ENCODE measurements at regions not wholly inside any gene's neighbourhood (a gene's known extent, or its start where the extent isn't known, plus 50 kb on each side); places are given as distances from the start of the nearest gene placed in this dataset.

DNA sequence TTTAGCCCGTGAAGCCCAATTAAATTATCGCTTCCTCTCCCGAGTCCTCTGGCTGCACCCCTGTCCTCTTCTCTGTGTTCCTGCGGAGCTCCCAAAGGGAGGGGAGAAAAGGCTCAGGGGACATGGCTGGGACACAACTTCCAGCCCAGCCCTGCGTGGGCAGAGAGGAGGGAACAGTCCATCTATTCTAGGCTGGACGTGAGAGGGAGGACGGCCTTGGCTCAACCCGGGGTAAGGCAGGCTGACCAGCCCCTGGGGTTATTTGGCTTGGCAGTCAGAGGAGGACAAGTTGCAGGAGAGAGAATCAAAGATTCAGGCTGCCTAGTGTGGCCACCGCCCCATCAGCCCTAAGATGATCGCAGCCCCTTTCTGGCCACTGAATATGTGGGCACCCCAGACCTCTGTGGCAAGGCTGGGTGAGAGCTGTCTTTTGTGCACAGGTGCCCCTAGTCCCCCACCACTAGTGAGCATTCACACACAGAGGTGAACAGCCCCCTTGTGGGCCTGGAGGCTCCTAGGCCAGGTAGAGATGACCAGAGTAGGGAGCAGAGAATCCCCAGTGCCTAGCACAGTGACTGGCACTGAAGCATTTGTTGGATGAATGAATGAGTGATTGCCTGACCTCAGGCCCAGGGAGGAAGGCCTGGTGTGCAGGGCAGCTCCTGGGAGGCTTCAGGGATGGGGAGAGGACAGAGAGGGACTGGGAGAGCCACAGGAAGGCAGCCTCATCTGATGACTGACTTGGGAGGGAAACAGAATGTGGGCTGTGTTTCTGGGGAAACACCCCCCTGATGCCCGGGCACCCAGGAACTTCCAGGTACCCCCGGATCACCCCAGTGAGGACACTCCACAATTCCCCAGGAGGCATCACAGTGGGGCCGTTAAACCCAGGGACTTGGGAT, 133.9 kb downstream of the C9orf50 start:
- Histone ChIP-seq H4K20me1 (ENCODE audit: low read length) (no peaks in the 10 kb centered on the region), H3K4me1 (ENCODE audit: insufficient read depth, low read length) (peaks cover 63% of the 10 kb centered on the region), H3K36me3 (ENCODE audit: low read depth, low read length) (no peaks in the 10 kb centered on the region), H2AFZ (ENCODE audit: low read length) (no peak overlapping the region), H3K4me2 (ENCODE audit: low read length) (no peak overlapping the region), H3K27ac (ENCODE audit: low read length) (peak overlapping the region; percentile 98), H3K9ac (ENCODE audit: low read length) (0 out of 2 replicates have a peak overlapping the region, but pooled peaks have one; percentile 82), H3K9me2 (replicated peaks; ENCODE audit: low read length) (no peaks in the 10 kb centered on the region), H3K9me3 (ENCODE audit: low read length) (no peaks in the 10 kb centered on the region), H3K4me3 (ENCODE audit: low read length) (no peak overlapping the region), H3K27me3 (ENCODE audit: low read length) (no peaks in the 10 kb centered on the region), H3F3A (ENCODE audit: low read length, unreplicated experiment) (peaks cover 4% of the 10 kb centered on the region), H3K79me2 (ENCODE audit: low read length) (peaks cover 37% of the 10 kb centered on the region)
- CTCF ChIA-PET: no interaction called here
- POLR2A ChIA-PET (ENCODE audit: unreplicated experiment): interaction anchor here (0.6 kb wide), 1 partner anchor 309 kb away, joined by 4 read pairs; the partner anchor contains the start of gene IER5L
- DNase-seq (no peak), ATAC-seq (no peak)
- intact Hi-C loops (cut with micrococcal nuclease): loop anchor here (10.0 kb wide), 1 partner anchor 342 kb away; no protein-coding TSS in a partner anchor
- no peak for TF ChIP-seq EZH2phosphoT487 (IDR thresholded peaks at IDR 0.05; ENCODE audit: borderline replicate concordance, low read length)
- TF ChIP-seq, protein P1, sequence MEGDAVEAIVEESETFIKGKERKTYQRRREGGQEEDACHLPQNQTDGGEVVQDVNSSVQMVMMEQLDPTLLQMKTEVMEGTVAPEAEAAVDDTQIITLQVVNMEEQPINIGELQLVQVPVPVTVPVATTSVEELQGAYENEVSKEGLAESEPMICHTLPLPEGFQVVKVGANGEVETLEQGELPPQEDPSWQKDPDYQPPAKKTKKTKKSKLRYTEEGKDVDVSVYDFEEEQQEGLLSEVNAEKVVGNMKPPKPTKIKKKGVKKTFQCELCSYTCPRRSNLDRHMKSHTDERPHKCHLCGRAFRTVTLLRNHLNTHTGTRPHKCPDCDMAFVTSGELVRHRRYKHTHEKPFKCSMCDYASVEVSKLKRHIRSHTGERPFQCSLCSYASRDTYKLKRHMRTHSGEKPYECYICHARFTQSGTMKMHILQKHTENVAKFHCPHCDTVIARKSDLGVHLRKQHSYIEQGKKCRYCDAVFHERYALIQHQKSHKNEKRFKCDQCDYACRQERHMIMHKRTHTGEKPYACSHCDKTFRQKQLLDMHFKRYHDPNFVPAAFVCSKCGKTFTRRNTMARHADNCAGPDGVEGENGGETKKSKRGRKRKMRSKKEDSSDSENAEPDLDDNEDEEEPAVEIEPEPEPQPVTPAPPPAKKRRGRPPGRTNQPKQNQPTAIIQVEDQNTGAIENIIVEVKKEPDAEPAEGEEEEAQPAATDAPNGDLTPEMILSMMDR (conservative IDR thresholded peaks at IDR 0.05; ENCODE audit: low read depth, low read length): no peak
- BruUV-seq (replicated peaks): no TSS peak

DNA sequence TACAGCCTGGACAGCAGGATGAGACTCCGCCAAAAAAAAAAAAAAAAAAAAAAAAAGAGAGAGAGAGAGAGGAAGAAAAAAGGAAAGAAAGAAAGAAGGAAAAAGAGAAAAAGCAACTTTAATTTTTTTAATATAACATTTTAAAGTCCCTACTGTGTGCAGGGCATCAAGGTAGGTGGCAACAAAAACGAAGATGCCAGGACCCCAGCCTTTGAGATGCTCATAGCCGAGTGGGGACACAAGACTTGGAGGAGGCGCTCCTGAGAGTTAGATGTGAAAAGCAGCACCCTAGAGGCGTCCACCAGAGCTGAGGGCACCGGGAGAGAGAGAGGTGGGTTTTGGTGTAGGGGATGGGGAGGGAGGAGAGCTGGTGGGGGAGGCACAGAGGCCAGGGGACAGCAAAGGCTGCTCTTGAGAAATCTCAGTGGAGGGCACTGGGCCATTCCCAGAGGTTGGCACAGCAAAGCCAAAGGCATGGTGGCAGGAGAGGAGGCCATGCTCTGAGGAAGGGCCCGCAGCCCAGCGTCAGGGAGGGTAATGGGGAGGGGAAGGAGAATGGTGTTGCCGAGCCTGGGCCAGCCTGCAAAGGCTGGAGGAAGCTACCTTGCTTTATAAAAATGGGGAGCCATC, 135.6 kb downstream of the C9orf50 start:
- peaks cover 58% of the 10 kb centered on the region for H3K4me1 ChIP-seq (ENCODE audit: insufficient read depth, low read length)
- no peak overlapping the region for H3K4me3 ChIP-seq (ENCODE audit: low read length)
- no peaks in the 10 kb centered on the region for H3K9me2 ChIP-seq (replicated peaks; ENCODE audit: low read length)
- BruUV-seq (replicated peaks): no TSS peak
- H3F3A ChIP-seq (ENCODE audit: low read length, unreplicated experiment): peaks cover 4% of the 10 kb centered on the region
- H4K20me1 ChIP-seq (ENCODE audit: low read length): no peaks in the 10 kb centered on the region
- CTCF ChIA-PET: no interaction called here
- H3K27me3 ChIP-seq (ENCODE audit: low read length): no peaks in the 10 kb centered on the region
- H3K79me2 ChIP-seq (ENCODE audit: low read length): peaks cover 22% of the 10 kb centered on the region
- no peaks in the 10 kb centered on the region for H3K36me3 ChIP-seq (ENCODE audit: low read depth, low read length)
- TF ChIP-seq EZH2 (IDR thresholded peaks at IDR 0.05; ENCODE audit: low read length, unreplicated experiment): no peak
- TF ChIP-seq, protein P1 (conservative IDR thresholded peaks at IDR 0.05; ENCODE audit: low read depth, low read length): no peak
- no peak for TF ChIP-seq EZH2phosphoT487 (IDR thresholded peaks at IDR 0.05; ENCODE audit: borderline replicate concordance, low read length)
- DNase-seq: no peak
- intact Hi-C loops (cut with micrococcal nuclease): loop anchor here (10.0 kb wide), 1 partner anchor 340 kb away; no protein-coding TSS in a partner anchor
- no peak for ATAC-seq
- no peaks in the 10 kb centered on the region for H3K9me3 ChIP-seq (ENCODE audit: low read length)
- H2AFZ ChIP-seq (ENCODE audit: low read length): no peak overlapping the region
- no peak overlapping the region for H3K4me2 ChIP-seq (ENCODE audit: low read length)
- H3K9ac ChIP-seq (ENCODE audit: low read length): no peak overlapping the region
- POLR2A ChIA-PET (ENCODE audit: unreplicated experiment): no interaction called here
- H3K27ac ChIP-seq (ENCODE audit: low read length): peak overlapping the region; percentile 14

All from PC-3 (cell line).